ENCODE measurements at regions not wholly inside any gene's neighbourhood (a gene's known extent, or its start where the extent isn't known, plus 50 kb on each side); places are given as distances from the start of the nearest gene placed in this dataset.

DNA sequence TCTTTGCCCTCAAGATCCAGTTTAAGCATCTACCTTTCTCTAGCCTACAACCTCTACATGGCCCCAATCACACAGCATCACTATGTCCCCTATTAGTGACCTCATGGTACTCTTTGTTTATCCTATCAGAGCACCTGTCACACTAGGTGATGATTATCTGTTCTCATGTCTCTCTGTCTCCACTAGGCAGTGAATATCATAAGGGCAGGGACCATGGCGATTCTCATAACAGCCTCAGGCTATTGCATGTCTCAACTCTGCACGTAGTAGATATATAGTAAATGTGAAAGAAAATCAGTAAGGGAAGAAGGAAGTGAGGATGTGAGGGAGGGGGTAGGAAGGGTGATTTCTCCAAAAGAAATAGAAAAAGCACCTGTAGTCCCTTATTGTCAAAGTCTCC lies 311.0 kb downstream of the NSG2 start:
- no peak for DNase-seq (ENCODE audit: low read depth in 4 of 4, low spot score in 3 of 4)

DNA sequence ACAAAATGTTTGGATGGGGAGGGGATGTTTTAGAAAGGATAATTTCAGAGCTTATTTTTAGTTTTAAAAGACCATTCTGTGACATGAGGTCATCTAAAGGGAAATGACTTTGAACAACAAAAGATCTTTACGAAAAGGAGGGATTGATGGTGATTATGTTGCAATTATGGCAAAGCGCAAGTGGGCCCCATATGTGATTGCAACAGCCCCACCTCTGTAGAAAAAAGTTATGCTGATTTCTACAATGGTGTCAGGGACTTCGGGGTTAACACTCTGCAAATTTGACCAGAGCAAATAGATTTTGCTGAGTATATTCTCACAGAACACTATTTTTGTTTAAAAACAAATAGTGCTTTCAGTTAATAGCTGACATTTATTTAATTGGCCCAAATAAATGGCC lies 312.8 kb downstream of the NSG2 start:
- DNase-seq (ENCODE audit: low read depth in 4 of 4, low spot score in 3 of 4) = no peak

- no peak for DNase-seq (ENCODE audit: low read depth in 4 of 4, low spot score in 3 of 4)
Observed at GRCh38 chr5:174359071-174359470, 313.6 kb downstream of the NSG2 start.

- no peak for DNase-seq (ENCODE audit: low read depth in 4 of 4, low spot score in 3 of 4)
Observed at GRCh38 chr5:174362514-174362913, 317.0 kb downstream of the NSG2 start.

DNA sequence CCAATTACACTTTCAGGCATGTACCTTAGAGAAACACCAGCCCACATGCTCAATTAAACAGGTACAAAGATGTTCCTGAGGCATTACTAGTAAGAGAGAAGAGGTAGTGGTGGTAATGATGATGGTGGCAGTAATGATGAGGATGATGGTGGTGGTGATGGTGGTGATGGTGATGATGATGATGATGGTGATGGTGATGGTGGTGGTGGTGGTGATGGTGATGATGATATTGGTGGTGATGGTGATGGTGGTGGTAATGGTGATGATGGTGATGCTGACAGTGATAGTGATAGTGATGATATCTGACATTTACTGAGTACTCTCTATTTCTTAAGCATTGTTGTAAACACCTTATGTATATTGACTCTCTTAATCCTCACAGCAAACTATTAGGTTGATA lies 318.4 kb downstream of the NSG2 start:
- no peak for DNase-seq (ENCODE audit: low read depth in 4 of 4, low spot score in 3 of 4)

DNA sequence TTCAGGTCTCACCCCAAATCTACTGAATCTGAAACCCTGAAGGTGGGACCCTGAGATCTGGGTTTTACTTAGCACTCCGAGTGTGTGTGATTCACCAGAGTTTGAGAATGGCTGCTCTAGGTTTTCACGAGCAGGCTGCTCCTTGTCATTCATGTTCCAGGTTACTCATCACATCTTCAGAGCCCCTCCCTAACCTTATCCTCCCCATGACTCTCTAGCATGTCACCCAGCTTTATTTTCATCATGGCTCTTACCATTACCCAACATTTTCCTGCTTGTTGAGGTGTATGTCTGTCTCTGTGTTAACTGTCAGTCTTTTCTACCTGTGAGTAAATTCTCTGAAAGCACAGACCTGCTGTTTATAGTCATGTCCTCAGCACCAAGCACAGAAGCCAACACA lies 319.2 kb downstream of the NSG2 start:
- no peak for DNase-seq (ENCODE audit: low read depth in 4 of 4, low spot score in 3 of 4)

DNA sequence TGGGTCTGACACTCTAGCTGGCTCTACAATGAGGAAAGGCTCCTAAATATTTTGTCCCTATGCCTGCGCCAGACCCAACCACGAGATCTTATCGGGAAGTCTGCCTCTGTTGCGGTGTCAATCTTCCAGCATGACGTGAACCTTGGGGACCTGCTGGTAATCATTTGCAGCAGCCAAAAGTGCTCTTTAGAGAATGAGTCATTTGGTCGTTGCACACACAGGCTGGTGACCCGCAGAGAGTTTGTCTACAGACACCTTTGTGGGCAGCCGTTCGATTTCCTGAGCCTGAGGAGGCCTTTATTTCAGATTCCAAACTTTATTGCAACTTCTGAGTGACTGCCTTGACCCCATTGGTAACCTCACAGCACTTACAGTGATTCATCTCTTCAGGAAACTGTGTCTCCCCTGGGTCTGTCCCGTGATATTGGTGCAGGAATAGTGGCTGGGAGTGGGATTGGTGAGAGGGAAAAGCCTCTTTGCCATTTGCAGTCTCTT lies 326.1 kb downstream of the NSG2 start:
- no peak for DNase-seq (ENCODE audit: low read depth in 4 of 4, low spot score in 3 of 4)

DNA sequence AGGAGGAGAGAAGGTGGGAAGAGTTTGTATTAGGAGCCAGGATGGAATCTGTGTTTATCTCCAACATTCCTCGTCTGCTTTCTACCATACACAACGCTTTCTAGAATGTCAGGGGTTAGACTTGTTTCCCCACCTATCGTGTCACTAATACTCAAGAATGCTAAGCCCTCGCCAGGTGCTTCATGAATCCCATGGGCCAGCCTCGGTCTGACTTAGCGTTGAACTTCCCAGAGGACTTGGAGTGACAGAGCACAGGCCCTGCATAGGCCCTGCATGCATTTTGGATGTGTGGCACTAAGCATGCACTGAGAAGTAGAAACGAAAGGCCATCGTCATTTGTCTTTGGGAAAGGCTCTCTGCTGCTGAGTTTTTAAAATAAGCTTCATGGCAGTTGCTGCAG lies 328.7 kb downstream of the NSG2 start:
- DNase-seq (ENCODE audit: low read depth in 4 of 4, low spot score in 3 of 4) = no peak

- no peak for DNase-seq (ENCODE audit: low read depth in 4 of 4, low spot score in 3 of 4)
Observed at GRCh38 chr5:174376056-174376455, 330.6 kb downstream of the NSG2 start.

GRCh38 chr5:174376726-174377373 lies 331.3 kb downstream of the NSG2 start:
- no peak for DNase-seq (ENCODE audit: low read depth in 4 of 4, low spot score in 3 of 4)

DNA sequence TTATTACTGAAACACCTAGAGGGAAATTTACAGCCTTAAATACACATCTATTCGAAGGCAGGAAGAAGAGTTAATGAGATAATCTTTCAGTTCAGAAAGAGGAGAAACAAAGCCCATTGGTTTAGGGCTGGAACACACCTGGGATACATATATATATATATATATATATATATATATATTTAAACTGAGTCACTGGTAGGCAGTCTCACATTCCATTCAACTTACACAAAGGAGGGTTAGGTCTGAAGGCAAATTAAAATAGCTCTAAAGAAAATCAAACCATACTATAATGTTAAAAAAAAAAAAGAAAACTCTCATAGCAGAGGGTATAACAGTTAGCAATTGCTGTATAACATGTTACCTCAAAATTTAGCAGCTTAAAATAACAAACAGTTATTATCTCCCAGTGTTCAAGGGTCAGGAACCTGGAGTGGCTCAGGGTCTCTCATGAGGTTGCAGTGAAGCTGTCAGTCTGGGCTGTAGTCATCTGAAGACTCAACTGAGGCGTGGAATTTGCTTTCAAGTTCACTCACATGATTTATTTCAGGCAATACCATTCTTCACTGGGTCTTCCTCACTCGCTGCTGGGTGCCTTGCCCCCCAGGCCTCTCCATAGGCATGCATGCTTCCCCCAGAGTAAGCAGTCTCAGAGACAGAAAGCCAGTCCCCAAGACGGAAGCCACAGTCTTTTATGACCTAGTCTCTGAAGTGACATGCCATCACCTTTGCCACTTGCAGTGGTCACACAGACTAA lies 332.8 kb downstream of the NSG2 start:
- DNase-seq (ENCODE audit: low read depth in 4 of 4, low spot score in 3 of 4) = no peak

GRCh38 chr5:174380311-174380710 lies 334.8 kb downstream of the NSG2 start:
- no peak for DNase-seq (ENCODE audit: low read depth in 4 of 4, low spot score in 3 of 4)

- no peak for DNase-seq (ENCODE audit: low read depth in 4 of 4, low spot score in 3 of 4)
Observed at GRCh38 chr5:174381241-174381640, 335.7 kb downstream of the NSG2 start.

GRCh38 chr5:174383210-174384167 lies 338.0 kb downstream of the NSG2 start:
- DNase-seq (ENCODE audit: low read depth in 4 of 4, low spot score in 3 of 4) = no peak

- DNase-seq (ENCODE audit: low read depth in 4 of 4, low spot score in 3 of 4) = peak in 3 of 4 donors; percentile 1 to 14 (median 4)
Observed at GRCh38 chr5:174384509-174384947, 339.0 kb downstream of the NSG2 start.

DNA sequence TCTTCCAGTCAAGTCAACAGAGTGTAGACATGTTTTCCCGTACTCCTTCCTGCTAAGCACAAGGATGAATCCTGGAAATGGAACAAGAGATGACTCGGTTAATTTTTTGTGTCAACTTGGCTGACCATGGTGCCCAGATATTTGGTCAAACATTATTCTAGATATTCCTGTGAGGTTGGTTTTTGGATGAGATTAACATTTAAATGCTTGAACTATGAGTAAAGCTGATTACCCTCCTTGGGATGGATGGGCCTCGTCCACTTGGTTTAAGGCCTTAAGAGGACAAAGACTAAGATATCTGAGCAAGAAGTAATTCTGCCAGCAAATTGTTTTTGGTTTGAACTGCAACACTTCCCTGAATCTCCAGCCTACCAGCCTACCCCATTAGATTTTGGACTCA lies 338.1 kb upstream of the MSX2 start:
- DNase-seq (ENCODE audit: low read depth in 4 of 4, low spot score in 3 of 4) = no peak

- no peak for DNase-seq (ENCODE audit: low read depth in 4 of 4, low spot score in 3 of 4)
Observed at GRCh38 chr5:174386846-174387245, 337.5 kb upstream of the MSX2 start.

DNA sequence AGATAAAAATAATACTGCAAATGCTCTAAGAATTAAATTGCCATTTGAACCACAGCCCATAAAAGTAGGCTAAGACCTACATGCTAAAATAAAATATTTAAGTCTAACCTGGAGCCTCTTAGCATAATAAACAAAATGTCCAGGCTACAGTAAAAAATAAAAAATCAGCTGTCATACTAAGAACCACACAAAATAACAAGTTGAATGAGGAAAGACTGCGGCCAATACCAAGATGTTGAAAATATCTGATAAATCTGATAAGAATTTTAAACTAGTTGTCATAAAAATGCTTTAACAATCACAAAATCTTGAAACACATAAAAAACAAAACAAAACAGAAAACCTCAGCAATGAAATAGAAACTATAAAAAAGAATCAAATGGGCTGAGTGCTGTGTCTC lies 336.9 kb upstream of the MSX2 start:
- DNase-seq (ENCODE audit: low read depth in 4 of 4, low spot score in 3 of 4) = no peak

- DNase-seq (ENCODE audit: low read depth in 4 of 4, low spot score in 3 of 4) = no peak
Observed at GRCh38 chr5:174392892-174393291, 331.5 kb upstream of the MSX2 start.

DNA sequence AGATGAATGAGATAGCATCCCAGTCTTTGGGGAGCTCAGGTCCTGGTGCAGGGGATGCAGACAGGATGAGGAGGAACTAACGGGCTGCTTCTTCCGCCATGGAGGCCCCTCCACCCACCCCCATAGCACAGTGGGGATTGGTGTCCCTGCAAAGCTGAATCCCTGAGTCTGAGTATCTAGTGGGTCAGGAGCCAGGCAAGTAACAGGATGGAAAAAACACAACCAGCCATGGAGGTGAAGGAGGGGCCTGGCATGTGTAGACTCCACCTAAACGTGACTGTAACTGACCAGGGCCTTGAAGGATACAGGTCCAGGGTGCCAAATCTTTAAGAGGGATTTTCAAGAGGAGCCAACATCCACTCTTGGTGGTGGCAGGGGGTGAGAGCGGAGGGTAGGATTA lies 327.8 kb upstream of the MSX2 start:
- no peak for DNase-seq (ENCODE audit: low read depth in 4 of 4, low spot score in 3 of 4)

DNA sequence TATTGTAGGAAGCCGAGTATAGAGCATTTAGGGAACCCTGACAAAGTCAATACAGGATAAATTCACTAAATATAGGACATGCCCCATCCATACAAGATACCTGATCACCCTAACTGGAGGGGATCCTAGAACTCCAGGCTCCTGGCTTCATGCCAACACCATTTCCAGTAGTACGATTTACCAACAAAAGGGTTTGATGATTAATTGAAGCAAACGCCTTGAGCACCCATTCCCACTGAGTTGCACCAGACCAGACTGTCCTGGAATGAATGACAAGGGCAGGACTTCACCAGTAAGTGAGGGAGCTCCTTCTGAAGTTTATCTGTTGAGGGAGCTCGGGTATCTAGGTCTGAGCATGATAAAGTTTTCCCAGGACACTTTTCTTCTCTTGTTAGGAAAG lies 327.2 kb upstream of the MSX2 start:
- DNase-seq (ENCODE audit: low read depth in 4 of 4, low spot score in 3 of 4) = no peak
